8988T (cell line): ENCODE measurements at regions not wholly inside any gene's neighbourhood (a gene's known extent, or its start where the extent isn't known, plus 50 kb on each side); places are given as distances from the start of the nearest gene placed in this dataset.

Experiments
- DNase-seq: peaks from one replicate; pipeline ENCODE4 v3.0.0; 2011

DNA sequence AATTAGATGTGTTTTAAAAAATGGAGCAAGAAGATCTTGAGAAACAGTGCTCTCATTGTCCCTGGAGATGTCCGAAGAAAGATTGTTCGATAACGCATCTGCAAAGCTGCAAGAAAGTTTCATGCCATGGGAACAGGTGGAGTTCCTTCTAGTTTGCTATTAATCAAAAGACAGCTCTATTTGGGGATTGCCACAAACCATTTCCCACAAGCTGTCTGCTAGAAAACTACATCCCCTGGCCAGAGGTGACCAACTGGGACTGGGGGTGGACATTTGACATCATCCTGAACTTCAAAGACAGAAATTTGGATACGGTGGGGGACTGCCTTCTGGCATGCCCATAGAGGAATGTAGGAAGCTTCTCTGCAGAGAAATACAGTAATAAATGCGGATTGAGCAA lies 50.8 kb upstream of the OSMR start:
- no peak for DNase-seq

DNA sequence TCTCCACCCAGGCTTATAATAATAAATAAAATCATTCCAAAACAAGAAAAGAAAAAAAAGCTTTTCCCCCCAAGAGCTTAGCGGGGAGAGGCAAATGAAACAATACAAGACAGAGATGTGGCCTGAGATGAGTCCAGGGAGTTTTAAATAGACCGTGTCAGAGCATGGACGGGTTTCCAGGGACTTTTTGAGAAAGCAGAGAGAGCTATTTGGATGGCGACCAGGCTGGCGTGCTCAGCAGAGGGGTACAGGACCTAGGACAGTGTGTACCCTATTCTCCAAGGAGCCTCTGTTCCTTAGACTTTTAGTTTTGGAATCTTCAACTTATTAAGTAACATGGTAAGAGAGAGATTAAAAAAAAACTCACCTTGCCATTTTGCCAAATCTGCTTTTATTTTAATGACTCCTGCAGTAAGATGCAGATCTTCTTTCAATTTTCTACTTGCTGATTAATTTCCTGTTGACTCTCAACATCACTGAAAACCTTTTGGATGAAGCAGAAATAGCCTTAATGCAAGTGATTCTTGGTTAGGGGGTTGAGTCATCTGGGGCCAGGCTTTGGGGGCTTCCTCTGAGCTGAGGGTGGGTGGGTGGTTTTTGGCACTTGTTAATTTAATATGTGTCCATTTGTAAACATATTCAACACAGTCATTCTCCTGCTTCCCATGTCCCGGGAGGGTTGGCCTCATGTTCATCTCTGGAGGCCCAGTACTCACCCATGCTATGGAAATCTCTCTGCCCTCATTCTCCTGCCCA lies 49.6 kb upstream of the OSMR start:
- no peak for DNase-seq
